Mesodermal cell (in vitro differentiated cells): ENCODE measurements at regions not wholly inside any gene's neighbourhood (a gene's known extent, or its start where the extent isn't known, plus 50 kb on each side); places are given as distances from the start of the nearest gene placed in this dataset.
"Not testable (repeated sequence)": the region's sequence is repeated elsewhere in the genome, so short reads cannot be mapped to it uniquely, and the experiment has no call there.

ENCODE experiments used
- H3K27ac ChIP-seq: 2 replicates; pipeline ENCODE4 v1.7.0; 2013; ENCODE audit warnings: mild to moderate bottlenecking, low read depth, low read length, moderate library complexity; ENCODE audit not compliant: severe bottlenecking
- H3K36me3 ChIP-seq: 2 replicates; pipeline ENCODE4 v1.7.1; 2013; ENCODE audit warnings: mild to moderate bottlenecking, low read length, moderate library complexity; ENCODE audit not compliant: control insufficient read depth, insufficient read depth
- H3K4me1 ChIP-seq: one replicate; pipeline ENCODE4 v1.7.1; 2013; ENCODE audit warnings: mild to moderate bottlenecking, low read length; ENCODE audit not compliant: insufficient read depth, control insufficient read depth, poor library complexity, severe bottlenecking
- H3K4me3 ChIP-seq: 2 replicates; pipeline ENCODE4 v1.7.0; 2013; ENCODE audit warnings: low read length, control low read depth, mild to moderate bottlenecking; ENCODE audit not compliant: insufficient read depth, poor library complexity, severe bottlenecking; ENCODE audit errors: extremely low read depth
- H3K9me3 ChIP-seq: 2 replicates; pipeline ENCODE4 v1.7.1; 2013; ENCODE audit warnings: mild to moderate bottlenecking, low read length, moderate library complexity; ENCODE audit not compliant: control insufficient read depth
- WGBS, 2 experiments: methylation state at CpG; one replicate each; pipeline ENCODE4 v1.1.5; 2013; ENCODE audit warnings: missing lambda C conversion rate in 2 of 2; ENCODE audit not compliant: insufficient coverage in 2 of 2; 5-methylcytosine and 5-hydroxymethylcytosine counted together

DNA sequence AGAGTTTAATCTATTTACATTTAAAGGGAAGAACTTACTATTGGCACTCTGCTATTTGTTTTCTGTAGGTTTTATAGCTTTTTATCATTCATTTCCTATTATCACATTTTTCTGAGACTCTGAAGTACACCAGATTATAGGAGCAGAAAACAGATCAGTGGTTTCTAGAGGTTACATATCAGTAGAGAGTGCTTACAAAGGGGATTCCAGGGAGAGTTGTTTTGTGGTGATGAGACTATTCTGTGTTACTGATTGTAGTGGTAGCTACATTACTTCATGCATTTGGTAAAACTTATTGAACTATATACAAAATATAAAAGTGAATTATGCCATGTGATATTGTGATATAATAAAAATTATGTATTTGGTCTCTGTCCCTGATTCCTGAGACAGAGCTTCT, 259.2 kb downstream of the SPATA31A6 start:
- H3K36me3 ChIP-seq, H3K4me3 ChIP-seq: not testable (repeated sequence)

DNA sequence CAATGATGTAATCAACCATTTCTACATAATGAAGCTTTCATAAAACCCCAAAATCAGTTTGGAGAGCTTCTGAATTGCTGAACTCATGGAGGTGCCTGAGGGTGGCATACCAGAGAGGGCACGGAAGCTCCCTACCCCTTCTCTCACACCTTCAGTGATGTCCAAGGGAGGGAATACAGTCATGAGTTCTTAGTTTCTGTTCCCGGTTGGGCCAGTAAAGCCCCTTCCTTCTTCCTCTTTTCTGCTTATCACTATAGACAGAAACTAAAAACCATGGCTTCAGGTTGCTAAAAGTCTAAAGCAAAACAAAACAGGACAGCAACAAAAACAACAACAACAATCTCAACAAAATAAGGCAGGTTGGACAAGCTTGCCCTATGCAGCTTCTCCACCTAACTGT, 260.0 kb downstream of the SPATA31A6 start:
- H3K9me3 ChIP-seq, H3K4me1 ChIP-seq, H3K27ac ChIP-seq, H3K36me3 ChIP-seq, H3K4me3 ChIP-seq: not testable (repeated sequence)
- no CpG with 5 or more reads among the region's 2 CpGs for WGBS, 2 experiments

More for the DNA sequence above, 259.2 kb downstream of the SPATA31A6 start:
- H3K9me3 ChIP-seq, H3K27ac ChIP-seq, H3K4me1 ChIP-seq: not testable (repeated sequence)

DNA sequence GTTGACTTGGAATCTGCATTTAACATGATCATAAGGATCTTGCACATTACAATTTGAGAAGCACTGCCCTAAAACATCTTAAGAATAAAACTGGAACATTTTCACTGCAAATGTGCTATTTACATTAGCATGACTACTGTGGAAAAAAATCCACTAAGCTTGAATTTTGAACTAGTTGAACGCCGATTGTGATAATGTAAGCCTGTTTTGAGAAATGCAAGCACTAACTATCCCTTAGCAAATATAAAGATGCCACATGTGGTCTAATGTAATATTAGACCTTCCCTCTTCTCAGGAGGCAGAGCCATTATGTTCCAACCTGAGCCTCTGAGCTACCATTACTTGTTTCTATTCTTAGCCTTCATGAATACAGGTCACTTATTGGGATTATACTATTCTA, 278.0 kb downstream of the SPATA31A6 start:
- not testable (repeated sequence) for H3K27ac ChIP-seq, H3K4me3 ChIP-seq, H3K9me3 ChIP-seq, H3K4me1 ChIP-seq, H3K36me3 ChIP-seq
- no CpG with 5 or more reads among the region's 2 CpGs for WGBS, 2 experiments

DNA sequence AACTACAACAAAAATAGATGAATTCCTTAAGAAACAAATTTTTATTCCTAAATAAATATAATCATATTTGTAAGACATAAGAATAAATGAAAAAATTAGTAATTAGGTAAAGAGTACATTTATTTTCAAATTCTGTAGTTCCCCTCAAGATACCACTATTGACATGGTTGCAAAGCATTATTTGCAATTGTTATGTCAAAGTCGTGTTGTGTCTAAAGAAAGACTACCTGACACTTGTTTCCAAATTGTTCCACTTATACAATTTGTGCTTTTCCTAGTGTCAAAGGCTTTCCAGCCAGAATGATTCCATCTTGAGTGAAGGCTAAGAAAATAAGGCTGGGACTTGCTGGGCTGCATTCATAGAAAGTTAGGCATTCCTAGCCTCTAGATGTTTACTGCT, 278.4 kb downstream of the SPATA31A6 start:
- H3K4me1 ChIP-seq, H3K27ac ChIP-seq, H3K36me3 ChIP-seq, H3K9me3 ChIP-seq, H3K4me3 ChIP-seq: not testable (repeated sequence)
- no CpG with 5 or more reads among the region's 1 CpG for WGBS, 2 experiments

DNA sequence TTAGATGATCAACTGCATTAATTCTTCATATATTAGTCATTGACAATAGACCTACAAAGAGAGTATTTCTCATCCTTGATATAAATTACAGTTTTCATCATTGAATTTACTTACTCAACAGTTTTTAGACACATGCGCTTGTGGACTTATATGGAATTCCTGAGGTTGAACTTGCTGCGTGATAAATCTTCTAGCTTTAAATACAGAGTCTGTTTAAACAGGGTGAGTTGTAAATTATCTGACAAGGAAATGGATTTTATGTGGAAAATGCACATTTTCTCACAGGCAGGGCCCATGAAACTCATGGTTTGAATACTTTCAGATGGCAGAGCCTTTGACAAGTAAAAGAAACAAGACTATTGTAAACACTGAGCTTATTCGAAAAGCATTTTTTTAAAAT, 280.5 kb downstream of the SPATA31A6 start:
- WGBS, 2 experiments = no CpG with 5 or more reads among the region's 3 CpGs
- H3K4me3 ChIP-seq, H3K4me1 ChIP-seq, H3K27ac ChIP-seq, H3K36me3 ChIP-seq, H3K9me3 ChIP-seq: not testable (repeated sequence)

DNA sequence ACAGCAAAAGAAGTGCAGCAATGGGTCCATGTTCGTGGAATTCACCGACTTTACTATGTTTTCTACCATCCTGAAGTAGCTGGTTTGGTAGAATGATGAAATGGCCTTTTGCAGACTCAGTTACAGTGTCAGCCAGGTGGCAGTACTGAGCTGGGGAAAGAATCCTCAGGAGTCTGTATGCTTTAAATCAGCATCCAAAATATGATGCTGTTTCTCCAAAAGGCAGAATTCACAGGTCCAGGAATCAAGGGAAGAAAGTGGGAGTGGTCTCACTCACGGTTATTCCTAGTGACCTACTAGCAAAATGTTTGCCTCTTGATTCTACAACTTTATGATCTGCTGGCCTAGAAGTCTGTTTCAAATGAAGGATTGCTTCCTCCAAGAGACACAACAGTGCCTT, 287.1 kb downstream of the SPATA31A6 start:
- WGBS, 2 experiments = no CpG with 5 or more reads among the region's 3 CpGs
- not testable (repeated sequence) for H3K9me3 ChIP-seq, H3K27ac ChIP-seq, H3K36me3 ChIP-seq, H3K4me3 ChIP-seq, H3K4me1 ChIP-seq

DNA sequence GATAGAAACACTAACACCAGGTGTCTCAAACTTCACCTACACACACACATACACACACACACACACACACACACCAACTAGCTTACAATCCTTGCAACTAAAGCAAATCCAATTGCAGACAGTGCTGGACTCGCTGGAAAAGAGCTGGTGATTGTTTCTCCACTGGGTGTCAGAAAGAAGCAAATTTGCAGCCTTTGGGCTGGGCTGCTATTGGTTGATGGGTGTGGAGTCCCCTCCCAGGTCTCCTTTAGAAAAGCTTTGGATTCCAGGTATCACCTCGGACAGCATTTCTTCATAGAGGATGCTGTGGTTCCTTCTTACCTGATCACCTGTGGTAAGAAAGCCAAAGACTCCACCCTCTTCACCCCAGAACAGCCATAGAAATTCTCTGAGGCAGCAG, 307.5 kb downstream of the SPATA31A6 start:
- not testable (repeated sequence) for H3K36me3 ChIP-seq, H3K4me1 ChIP-seq, H3K27ac ChIP-seq, H3K4me3 ChIP-seq, H3K9me3 ChIP-seq
- WGBS, 2 experiments = no CpG with 5 or more reads among the region's 2 CpGs

DNA sequence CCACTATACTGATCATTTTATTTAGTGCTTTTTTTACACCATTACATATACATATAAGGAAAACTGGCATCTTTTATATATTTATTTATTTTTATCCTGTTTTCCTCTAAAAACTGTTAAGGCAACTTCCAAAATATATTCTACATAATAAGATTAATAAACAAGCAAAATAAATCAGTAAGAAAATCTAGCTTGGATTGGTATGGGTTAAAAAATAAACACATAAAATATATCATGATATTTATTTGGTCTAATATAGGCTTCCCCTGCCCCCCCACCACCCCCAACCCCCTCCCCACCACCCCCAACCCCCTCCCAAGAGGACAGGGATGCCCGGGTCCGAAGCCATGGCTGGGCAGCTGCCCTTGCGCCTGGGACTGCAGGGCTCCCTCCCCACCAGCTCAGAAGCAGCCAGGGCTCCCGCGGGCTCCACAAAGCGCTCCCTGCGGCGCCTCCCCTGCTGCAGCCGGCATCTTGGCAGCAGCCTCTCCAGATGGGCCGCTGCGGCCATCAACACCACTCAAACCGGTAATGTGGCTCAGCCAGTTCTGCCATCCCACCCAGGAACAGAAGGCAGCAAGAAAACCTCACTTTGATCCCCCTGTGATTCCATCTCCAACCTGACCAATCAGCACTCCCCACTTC, 319.3 kb downstream of the SPATA31A6 start:
- not testable (repeated sequence) for H3K4me1 ChIP-seq, H3K27ac ChIP-seq, H3K9me3 ChIP-seq, H3K36me3 ChIP-seq, H3K4me3 ChIP-seq
- WGBS, 2 experiments = 87% methylated on average over 7 of the region's 12 CpGs; no CpG with 5 or more reads in 1 of the 2 experiments

DNA sequence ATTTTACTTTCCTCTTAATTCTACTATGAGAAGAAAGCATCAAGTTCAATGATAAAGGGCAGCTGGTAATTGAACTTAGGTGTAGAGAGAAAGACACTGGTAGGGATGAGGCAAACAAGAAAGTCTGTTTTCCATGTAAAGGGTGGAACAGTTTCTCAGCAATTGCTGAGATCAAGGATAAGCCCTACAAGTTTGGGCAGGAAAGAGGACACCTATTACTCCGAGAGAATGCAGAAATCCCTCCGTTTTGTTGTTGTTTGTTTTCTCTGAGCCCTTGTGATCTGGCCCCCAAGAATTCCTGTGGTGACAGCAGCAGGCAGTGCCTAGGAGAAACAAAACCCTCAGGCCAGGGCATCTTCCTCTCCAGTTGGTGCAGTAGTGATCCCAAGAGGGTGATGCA, 324.7 kb downstream of the SPATA31A6 start:
- H3K4me1 ChIP-seq, H3K9me3 ChIP-seq, H3K36me3 ChIP-seq, H3K4me3 ChIP-seq, H3K27ac ChIP-seq: not testable (repeated sequence)
- no CpG with 5 or more reads among the region's 2 CpGs for WGBS, 2 experiments

DNA sequence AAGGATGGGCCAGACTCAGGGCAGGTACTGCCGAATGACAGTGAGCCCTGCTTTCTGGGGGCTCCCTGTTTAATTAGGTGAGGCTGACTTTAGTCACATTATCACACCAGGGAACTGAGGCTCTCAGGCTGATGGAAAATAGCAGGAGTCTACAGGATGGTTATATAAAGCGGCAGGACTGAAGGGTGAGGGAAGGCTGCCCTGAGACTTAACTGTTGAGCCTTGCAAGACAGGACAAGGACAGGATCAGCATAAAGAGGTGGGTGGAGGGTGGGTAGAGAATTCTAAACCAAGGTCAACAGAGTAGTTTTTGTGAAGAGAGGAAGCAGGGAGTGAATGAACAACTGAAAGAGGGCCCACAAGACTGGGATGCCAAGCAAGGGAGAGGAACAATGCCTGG, 330.1 kb downstream of the SPATA31A6 start:
- not testable (repeated sequence) for H3K36me3 ChIP-seq

DNA sequence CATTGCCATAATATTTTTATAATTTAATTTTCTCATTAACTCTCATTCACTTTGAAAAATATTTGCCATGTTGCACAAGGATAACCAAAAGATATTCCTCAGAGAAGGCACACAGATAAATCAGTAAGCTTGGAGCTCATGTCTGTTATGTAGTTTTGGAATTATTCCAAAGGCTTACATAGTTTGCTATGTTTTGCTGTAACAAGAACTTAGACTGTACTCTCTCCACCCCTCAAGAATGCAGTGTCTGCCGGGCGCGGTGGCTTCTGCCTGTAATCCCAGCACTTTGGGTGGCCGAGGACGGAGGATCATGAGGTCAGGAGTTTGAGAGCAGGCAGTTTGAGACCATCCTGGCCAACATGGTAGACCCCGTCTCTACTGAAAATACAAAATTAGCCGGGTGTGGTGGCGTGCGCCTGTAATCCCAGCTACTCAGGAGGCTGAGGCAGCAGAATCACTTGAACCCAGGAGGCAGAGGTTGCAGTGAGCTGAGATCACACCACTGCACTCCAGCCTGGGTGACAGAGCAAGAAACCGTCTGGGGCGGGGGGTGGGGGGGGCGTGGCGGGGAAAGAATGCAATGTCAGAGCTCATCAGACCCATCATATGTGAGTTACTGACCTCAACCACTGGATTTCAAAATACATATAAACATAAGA, 351.0 kb downstream of the SPATA31A6 start:
- not testable (repeated sequence) for H3K9me3 ChIP-seq, H3K4me3 ChIP-seq, H3K27ac ChIP-seq, H3K4me1 ChIP-seq, H3K36me3 ChIP-seq
- no CpG with 5 or more reads among the region's 13 CpGs for WGBS, 2 experiments

More for the DNA sequence above, 330.1 kb downstream of the SPATA31A6 start:
- H3K4me1 ChIP-seq, H3K4me3 ChIP-seq, H3K9me3 ChIP-seq, H3K27ac ChIP-seq: not testable (repeated sequence)
- WGBS, 2 experiments = no CpG with 5 or more reads among the region's 2 CpGs
